ENCODE measurements at regions not wholly inside any gene's neighbourhood (a gene's known extent, or its start where the extent isn't known, plus 50 kb on each side); places are given as distances from the start of the nearest gene placed in this dataset.
"Not testable (repeated sequence)": the region's sequence is repeated elsewhere in the genome, so short reads cannot be mapped to it uniquely, and the experiment has no call there.

GRCh38 chr10:11667756-11668155 lies 56.3 kb upstream of the USP6NL start:
- no peak for DNase-seq (ENCODE audit: low read depth in 2 of 2)

GRCh38 chr10:11663763-11664555 lies 52.5 kb upstream of the USP6NL start:
- DNase-seq (ENCODE audit: low read depth in 2 of 2), result no peak

- not testable (repeated sequence) for DNase-seq (ENCODE audit: low read depth in 2 of 2)
These were observed 51.7 kb upstream of the USP6NL start for GRCh38 chr10:11663126-11663515.

GRCh38 chr10:11661441-11661840 lies 50.0 kb upstream of the USP6NL start:
- DNase-seq (ENCODE audit: low read depth in 2 of 2), result no peak
